ENCODE measurements at regions not wholly inside any gene's neighbourhood (a gene's known extent, or its start where the extent isn't known, plus 50 kb on each side); places are given as distances from the start of the nearest gene placed in this dataset.

GRCh38 chr10:130364631-130365411 lies 228.6 kb downstream of the GLRX3 start:
- POLR2A ChIA-PET, result no interaction called here
- CTCF ChIA-PET, result no interaction called here

GRCh38 chr10:130368761-130369560 lies 232.8 kb downstream of the GLRX3 start:
- CTCF ChIA-PET, result no interaction called here
- POLR2A ChIA-PET, result no interaction called here

GRCh38 chr10:130369645-130370381 lies 233.6 kb downstream of the GLRX3 start:
- POLR2A ChIA-PET, result no interaction called here
- CTCF ChIA-PET, result no interaction called here

GRCh38 chr10:130370721-130371120 lies 234.5 kb downstream of the GLRX3 start:
- POLR2A ChIA-PET, result no interaction called here
- CTCF ChIA-PET, result no interaction called here

GRCh38 chr10:130371156-130371555 lies 235.0 kb downstream of the GLRX3 start:
- CTCF ChIA-PET, result no interaction called here
- POLR2A ChIA-PET, result no interaction called here

GRCh38 chr10:130371666-130372065 lies 235.5 kb downstream of the GLRX3 start:
- POLR2A ChIA-PET, result no interaction called here
- CTCF ChIA-PET, result no interaction called here

- POLR2A ChIA-PET, result no interaction called here
Observed at GRCh38 chr10:130372222-130372621, 236.0 kb downstream of the GLRX3 start.

GRCh38 chr10:130372866-130373265 lies 236.7 kb downstream of the GLRX3 start:
- ChIA-PET CTCF (no interaction called here), POLR2A (no interaction called here)

More at GRCh38 chr10:130372222-130372621, 236.0 kb downstream of the GLRX3 start:
- CTCF ChIA-PET, result no interaction called here

GRCh38 chr10:130377986-130378540 lies 241.9 kb downstream of the GLRX3 start:
- POLR2A ChIA-PET, result no interaction called here
- CTCF ChIA-PET, result no interaction called here

GRCh38 chr10:130378556-130379400 lies 242.6 kb downstream of the GLRX3 start:
- CTCF ChIA-PET, result no interaction called here

GRCh38 chr10:130380056-130380455 lies 243.9 kb downstream of the GLRX3 start:
- CTCF ChIA-PET, result no interaction called here
- POLR2A ChIA-PET, result no interaction called here

More at GRCh38 chr10:130378556-130379400, 242.6 kb downstream of the GLRX3 start:
- POLR2A ChIA-PET, result no interaction called here

- POLR2A ChIA-PET, result no interaction called here
- CTCF ChIA-PET, result no interaction called here
Observed at GRCh38 chr10:130382031-130382430, 245.8 kb downstream of the GLRX3 start.

GRCh38 chr10:130387936-130388580 lies 251.9 kb downstream of the GLRX3 start:
- ChIA-PET POLR2A (interaction anchor here (0.5 kb wide), 1 partner anchor 88 kb away, joined by 3 read pairs; no protein-coding TSS in a partner anchor), CTCF (no interaction called here)

- POLR2A ChIA-PET, result no interaction called here
Observed at GRCh38 chr10:130388746-130389145, 252.6 kb downstream of the GLRX3 start.

GRCh38 chr10:130389906-130390305 lies 253.7 kb downstream of the GLRX3 start:
- CTCF ChIA-PET, result no interaction called here

More at GRCh38 chr10:130388746-130389145, 252.6 kb downstream of the GLRX3 start:
- CTCF ChIA-PET, result no interaction called here

GRCh38 chr10:130392031-130392430 lies 255.8 kb downstream of the GLRX3 start:
- POLR2A ChIA-PET, result no interaction called here
- CTCF ChIA-PET, result no interaction called here

More at GRCh38 chr10:130389906-130390305, 253.7 kb downstream of the GLRX3 start:
- POLR2A ChIA-PET, result no interaction called here

- POLR2A ChIA-PET, result no interaction called here
- CTCF ChIA-PET, result no interaction called here
Observed at GRCh38 chr10:130393342-130393741, 257.2 kb downstream of the GLRX3 start.

GRCh38 chr10:130394832-130395231 lies 258.6 kb downstream of the GLRX3 start:
- CTCF ChIA-PET, result no interaction called here
- POLR2A ChIA-PET, result no interaction called here

Data from activated CD8-positive, alpha-beta memory T cell treated with anti-CD3 and anti-CD28 coated beads for 36 hours (primary cell).